ENCODE measurements at regions not wholly inside any gene's neighbourhood (a gene's known extent, or its start where the extent isn't known, plus 50 kb on each side); places are given as distances from the start of the nearest gene placed in this dataset.

DNA sequence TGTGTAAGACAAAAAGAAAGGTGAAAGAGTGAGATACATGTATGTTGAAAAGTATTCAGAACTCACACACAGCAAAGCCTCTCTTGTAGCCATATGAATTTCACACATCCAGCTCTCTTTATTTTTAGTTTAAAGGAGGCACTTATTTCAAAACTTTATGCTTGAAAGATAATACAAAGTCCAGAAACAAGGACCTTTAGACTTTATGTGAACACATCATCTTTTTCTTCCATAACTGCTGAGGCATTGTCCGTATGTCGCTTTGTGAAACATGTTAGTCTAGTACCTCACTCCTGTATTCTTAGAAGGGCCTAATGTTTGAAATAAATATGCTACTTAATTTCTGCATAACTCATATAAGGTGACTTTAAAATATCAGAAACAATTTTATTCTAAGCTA, 763.4 kb downstream of the GBE1 start:
- H3K4me3 ChIP-seq = no peak overlapping the region
- ATAC-seq (no peak), DNase-seq (no peak)
- no peak overlapping the region for H3K27ac ChIP-seq
- no peaks in the 10 kb centered on the region for H3K27me3 ChIP-seq
- no peaks in the 10 kb centered on the region for H3K4me1 ChIP-seq
- no peaks in the 10 kb centered on the region for H3K36me3 ChIP-seq
- intact Hi-C loops (cut with DNase I) = no loop called here
- TF ChIP-seq CTCF (IDR thresholded peaks at IDR 0.05) = no peak
- H3K9me3 ChIP-seq = no peaks in the 10 kb centered on the region

- Histone ChIP-seq H3K27ac (no peak overlapping the region), H3K36me3 (no peaks in the 10 kb centered on the region), H3K4me3 (no peak overlapping the region), H3K9me3 (no peaks in the 10 kb centered on the region), H3K27me3 (no peaks in the 10 kb centered on the region), H3K4me1 (no peaks in the 10 kb centered on the region)
- no peak for ATAC-seq
- TF ChIP-seq CTCF (IDR thresholded peaks at IDR 0.05) = no peak
- intact Hi-C loops (cut with DNase I) = no loop called here
- DNase-seq = no peak
These were observed 763.8 kb downstream of the GBE1 start for GRCh38 chr3:80997622-80998021.

DNA sequence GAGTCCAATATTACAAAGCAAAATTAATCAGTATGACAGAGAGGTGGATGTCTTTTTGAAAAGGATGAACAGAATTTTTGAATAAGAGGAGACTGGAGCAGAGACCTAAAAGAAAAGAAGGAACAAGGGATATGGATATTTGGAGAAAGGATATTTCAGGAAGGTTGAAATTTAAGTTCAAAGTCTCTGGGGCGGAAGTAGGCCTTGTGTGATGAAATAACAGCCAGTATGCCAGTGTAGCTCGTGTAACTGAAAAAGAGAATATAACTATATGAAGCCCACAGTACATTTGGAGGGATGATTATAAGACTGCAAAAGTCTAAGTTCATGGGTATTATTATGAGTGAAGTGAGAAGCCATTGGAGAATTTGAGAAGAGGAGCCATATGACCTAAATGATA, 766.7 kb downstream of the GBE1 start:
- no peaks in the 10 kb centered on the region for H3K4me1 ChIP-seq
- no peaks in the 10 kb centered on the region for H3K36me3 ChIP-seq
- intact Hi-C loops (cut with DNase I) = no loop called here
- ATAC-seq = no peak
- no peak for DNase-seq
- H3K27me3 ChIP-seq = no peaks in the 10 kb centered on the region
- H3K27ac ChIP-seq = no peak overlapping the region
- H3K9me3 ChIP-seq = peaks cover 0 to 6% of the 10 kb centered on the region in 2 donors
- no peak for TF ChIP-seq CTCF (IDR thresholded peaks at IDR 0.05)
- no peak overlapping the region for H3K4me3 ChIP-seq

- DNase-seq (no peak), ATAC-seq (no peak)
- H3K4me1 ChIP-seq = no peaks in the 10 kb centered on the region
- no peak overlapping the region for H3K27ac ChIP-seq
- no peaks in the 10 kb centered on the region for H3K36me3 ChIP-seq
- no peak overlapping the region for H3K4me3 ChIP-seq
- intact Hi-C loops (cut with DNase I) = no loop called here
- no peaks in the 10 kb centered on the region for H3K27me3 ChIP-seq
- TF ChIP-seq CTCF (IDR thresholded peaks at IDR 0.05) = no peak
- H3K9me3 ChIP-seq = peaks cover 0 to 6% of the 10 kb centered on the region in 2 donors
These were observed 767.3 kb downstream of the GBE1 start for GRCh38 chr3:80994085-80994665.

- no peak overlapping the region for H3K27ac ChIP-seq
- H3K4me1 ChIP-seq = no peaks in the 10 kb centered on the region
- no peak for TF ChIP-seq CTCF (IDR thresholded peaks at IDR 0.05)
- no peaks in the 10 kb centered on the region for H3K27me3 ChIP-seq
- H3K9me3 ChIP-seq = peaks cover 0 to 6% of the 10 kb centered on the region in 2 donors
- intact Hi-C loops (cut with DNase I) = no loop called here
- no peak for ATAC-seq
- H3K4me3 ChIP-seq = no peak overlapping the region
- no peaks in the 10 kb centered on the region for H3K36me3 ChIP-seq
- DNase-seq = no peak
These were observed 768.1 kb downstream of the GBE1 start for GRCh38 chr3:80993241-80993945.
